SK-N-SH (cell line): ENCODE measurements at regions not wholly inside any gene's neighbourhood (a gene's known extent, or its start where the extent isn't known, plus 50 kb on each side); places are given as distances from the start of the nearest gene placed in this dataset.

Experiments used
- FOXM1 ChIP-seq: IDR thresholded peaks from 2 replicates; pipeline ENCODE4 v1.4.0; 2012; ENCODE audit warnings: low read depth, mild to moderate bottlenecking
- POLR2AphosphoS5 ChIP-seq: IDR thresholded peaks from 2 replicates; pipeline ENCODE4 v1.6.1; 2012; ENCODE audit warnings: low read depth, low read length
- TAF1 ChIP-seq: IDR thresholded peaks from 2 replicates; pipeline ENCODE4 v1.6.1; 2012; ENCODE audit warnings: low read depth, mild to moderate bottlenecking, low read length, moderate library complexity, borderline replicate concordance
- TF ChIP-seq, protein P1 (sequence below): fragments of 200-600 bp; sonication (generic); IDR thresholded peaks from 2 replicates; pipeline ENCODE4 v1.6.1; 2017; ENCODE audit warnings: antibody characterized with exemption, mild to moderate bottlenecking, moderate library complexity
- TF ChIP-seq, protein P2 (sequence below): IDR thresholded peaks from 2 replicates; pipeline ENCODE4 v1.6.1; 2012; ENCODE audit warnings: mild to moderate bottlenecking, low read depth, low read length, moderate library complexity

DNA sequence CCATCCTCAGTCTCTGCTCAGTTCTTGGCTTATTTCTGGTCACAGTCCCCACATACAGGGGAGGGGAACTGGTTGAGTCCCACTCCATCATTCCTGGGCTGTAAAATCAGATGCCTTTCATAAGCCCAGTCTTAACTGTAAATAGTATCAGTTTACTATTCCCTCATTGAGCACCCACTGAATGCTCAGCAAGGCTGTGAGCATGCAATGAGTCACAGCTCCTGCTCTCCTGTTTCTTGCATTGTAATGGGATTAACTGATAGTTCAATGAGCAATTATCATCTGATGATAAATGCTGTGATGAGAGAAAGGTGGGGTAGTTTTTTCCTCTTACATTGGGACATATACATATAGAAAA is 113.6 kb upstream of the TPM1 start:
- TF ChIP-seq, protein P1, sequence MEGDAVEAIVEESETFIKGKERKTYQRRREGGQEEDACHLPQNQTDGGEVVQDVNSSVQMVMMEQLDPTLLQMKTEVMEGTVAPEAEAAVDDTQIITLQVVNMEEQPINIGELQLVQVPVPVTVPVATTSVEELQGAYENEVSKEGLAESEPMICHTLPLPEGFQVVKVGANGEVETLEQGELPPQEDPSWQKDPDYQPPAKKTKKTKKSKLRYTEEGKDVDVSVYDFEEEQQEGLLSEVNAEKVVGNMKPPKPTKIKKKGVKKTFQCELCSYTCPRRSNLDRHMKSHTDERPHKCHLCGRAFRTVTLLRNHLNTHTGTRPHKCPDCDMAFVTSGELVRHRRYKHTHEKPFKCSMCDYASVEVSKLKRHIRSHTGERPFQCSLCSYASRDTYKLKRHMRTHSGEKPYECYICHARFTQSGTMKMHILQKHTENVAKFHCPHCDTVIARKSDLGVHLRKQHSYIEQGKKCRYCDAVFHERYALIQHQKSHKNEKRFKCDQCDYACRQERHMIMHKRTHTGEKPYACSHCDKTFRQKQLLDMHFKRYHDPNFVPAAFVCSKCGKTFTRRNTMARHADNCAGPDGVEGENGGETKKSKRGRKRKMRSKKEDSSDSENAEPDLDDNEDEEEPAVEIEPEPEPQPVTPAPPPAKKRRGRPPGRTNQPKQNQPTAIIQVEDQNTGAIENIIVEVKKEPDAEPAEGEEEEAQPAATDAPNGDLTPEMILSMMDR = no peak
- TF ChIP-seq FOXM1 (no peak; the same call in 1 of the 2 replicates), POLR2AphosphoS5 (no peak), TAF1 (no peak)
- TF ChIP-seq, protein P2, sequence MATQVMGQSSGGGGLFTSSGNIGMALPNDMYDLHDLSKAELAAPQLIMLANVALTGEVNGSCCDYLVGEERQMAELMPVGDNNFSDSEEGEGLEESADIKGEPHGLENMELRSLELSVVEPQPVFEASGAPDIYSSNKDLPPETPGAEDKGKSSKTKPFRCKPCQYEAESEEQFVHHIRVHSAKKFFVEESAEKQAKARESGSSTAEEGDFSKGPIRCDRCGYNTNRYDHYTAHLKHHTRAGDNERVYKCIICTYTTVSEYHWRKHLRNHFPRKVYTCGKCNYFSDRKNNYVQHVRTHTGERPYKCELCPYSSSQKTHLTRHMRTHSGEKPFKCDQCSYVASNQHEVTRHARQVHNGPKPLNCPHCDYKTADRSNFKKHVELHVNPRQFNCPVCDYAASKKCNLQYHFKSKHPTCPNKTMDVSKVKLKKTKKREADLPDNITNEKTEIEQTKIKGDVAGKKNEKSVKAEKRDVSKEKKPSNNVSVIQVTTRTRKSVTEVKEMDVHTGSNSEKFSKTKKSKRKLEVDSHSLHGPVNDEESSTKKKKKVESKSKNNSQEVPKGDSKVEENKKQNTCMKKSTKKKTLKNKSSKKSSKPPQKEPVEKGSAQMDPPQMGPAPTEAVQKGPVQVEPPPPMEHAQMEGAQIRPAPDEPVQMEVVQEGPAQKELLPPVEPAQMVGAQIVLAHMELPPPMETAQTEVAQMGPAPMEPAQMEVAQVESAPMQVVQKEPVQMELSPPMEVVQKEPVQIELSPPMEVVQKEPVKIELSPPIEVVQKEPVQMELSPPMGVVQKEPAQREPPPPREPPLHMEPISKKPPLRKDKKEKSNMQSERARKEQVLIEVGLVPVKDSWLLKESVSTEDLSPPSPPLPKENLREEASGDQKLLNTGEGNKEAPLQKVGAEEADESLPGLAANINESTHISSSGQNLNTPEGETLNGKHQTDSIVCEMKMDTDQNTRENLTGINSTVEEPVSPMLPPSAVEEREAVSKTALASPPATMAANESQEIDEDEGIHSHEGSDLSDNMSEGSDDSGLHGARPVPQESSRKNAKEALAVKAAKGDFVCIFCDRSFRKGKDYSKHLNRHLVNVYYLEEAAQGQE = no peak
